GM23248 (cell line): ENCODE measurements at regions not wholly inside any gene's neighbourhood (a gene's known extent, or its start where the extent isn't known, plus 50 kb on each side); places are given as distances from the start of the nearest gene placed in this dataset.

Experiments used
- EZH2 ChIP-seq: fragments of 200-600 bp; sonication (generic); IDR thresholded peaks from 2 replicates; pipeline ENCODE4 v1.6.1; 2018; ENCODE audit warnings: antibody characterized with exemption, mild to moderate bottlenecking; ENCODE audit not compliant: insufficient read depth, poor library complexity, severe bottlenecking
- EZH2phosphoT487 ChIP-seq: fragments of 200-600 bp; sonication (generic); IDR thresholded peaks from 2 replicates; pipeline ENCODE4 v1.6.1; 2018; ENCODE audit warnings: antibody characterized with exemption, moderate library complexity, mild to moderate bottlenecking, low read depth; ENCODE audit not compliant: insufficient read depth

DNA sequence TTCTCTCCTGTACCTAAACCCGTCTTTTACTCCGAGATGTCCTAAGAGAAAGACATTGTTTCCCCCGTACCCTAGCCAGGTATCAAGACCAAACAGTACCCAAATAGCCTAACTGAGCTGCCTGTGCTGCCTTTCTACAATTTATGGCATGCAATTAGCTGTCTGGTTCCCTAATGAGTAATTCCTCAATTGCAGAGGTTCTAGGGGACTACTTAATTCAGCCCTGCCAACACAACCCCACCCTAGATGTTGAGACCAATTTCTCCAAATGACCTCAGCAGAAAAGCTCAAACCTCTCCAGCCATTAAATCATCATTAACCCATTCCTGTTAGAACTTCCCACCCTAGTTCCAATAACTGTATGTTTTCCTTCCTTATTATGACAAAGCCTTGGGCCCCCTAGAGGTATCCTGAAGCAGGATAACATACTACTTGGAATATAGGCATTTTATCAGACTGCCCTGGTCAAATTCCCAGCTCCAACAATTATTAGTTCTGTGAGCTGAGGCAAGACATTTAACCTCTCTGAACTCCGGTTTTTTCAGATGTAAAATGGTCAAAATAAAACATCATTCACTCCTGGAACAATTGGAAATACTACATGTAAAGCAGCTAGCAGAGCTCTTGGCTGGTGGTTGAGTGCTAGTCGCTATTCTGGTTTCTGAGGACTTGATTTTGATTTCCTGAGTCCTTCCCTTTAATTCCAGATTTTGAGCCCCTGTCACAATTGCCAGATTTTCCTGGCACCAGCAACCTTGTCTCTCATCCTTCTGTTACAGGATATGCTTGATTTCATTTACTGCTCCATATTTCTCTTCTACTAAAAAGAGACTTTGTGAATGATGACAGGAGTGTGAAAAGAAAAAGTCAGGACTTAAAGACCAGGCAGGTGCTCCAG lies 244.6 kb upstream of the TENM3 start:
- TF ChIP-seq EZH2phosphoT487 (no peak), EZH2 (no peak)
